ENCODE measurements at regions not wholly inside any gene's neighbourhood (a gene's known extent, or its start where the extent isn't known, plus 50 kb on each side); places are given as distances from the start of the nearest gene placed in this dataset.

DNA sequence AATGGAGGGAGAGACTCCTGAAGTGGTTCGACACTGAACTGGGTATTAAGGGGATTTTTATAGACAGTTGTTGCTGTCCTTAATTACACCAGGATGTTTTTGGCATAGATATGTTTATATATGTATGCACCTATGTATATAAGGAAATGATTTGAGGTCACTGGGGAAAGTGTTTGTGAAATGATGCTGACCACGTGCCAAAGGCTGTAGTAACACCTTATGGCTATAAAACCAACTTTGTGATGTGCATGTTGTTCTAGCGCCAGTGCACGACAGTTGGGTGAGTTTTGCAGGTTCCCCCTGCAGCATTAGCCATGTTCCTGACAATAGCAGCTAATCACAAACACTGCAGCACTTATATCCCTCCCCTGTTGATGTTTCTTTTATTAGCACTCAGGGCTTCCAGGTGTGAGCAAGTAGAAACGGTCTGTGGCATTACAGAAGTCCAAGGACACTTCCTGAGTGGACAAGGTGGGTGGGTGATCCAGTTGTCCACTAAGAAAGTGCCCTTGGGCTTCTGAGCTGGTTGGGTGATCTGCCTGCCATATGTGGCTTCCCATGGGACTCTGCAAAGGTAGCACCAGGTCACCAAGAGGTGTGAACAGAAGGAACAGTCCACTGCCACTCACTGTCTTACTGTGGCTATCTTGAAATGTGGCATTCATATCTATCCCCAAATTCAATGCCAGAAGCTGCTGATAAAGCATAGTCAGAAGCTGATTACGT, 63.0 kb upstream of the RBM24 start:
- H3K4ac ChIP-seq (ENCODE audit: low read depth, low read length), result no peak overlapping the region
- no peak overlapping the region for H2BK15ac ChIP-seq (ENCODE audit: low read depth, low read length)
- Mint-ChIP-seq H3K4me3 (no peak overlapping the region), H3K9me3 (peaks cover 12 to 14% of the 10 kb centered on the region in 2 experiments), H3K27me3 (ENCODE audit: low read depth) (no peaks in the 10 kb centered on the region), H3K4me1 (no peaks in the 10 kb centered on the region), H3K36me3 (ENCODE audit: insufficient read depth in 1 of 3, low read depth in 3 of 3) (peaks cover 0 to 6% (median 1%) of the 10 kb centered on the region in 3 experiments; a peak in 4 of 7 replicates), H3K27ac (no peak overlapping the region)
- H3K23me2 ChIP-seq (ENCODE audit: insufficient read length, low read depth, low read length, poor library complexity, severe bottlenecking), result no peaks in the 10 kb centered on the region
- no peak overlapping the region for H3K4me2 ChIP-seq (ENCODE audit: insufficient read depth, insufficient read length, low read length)
- no peak overlapping the region for H2BK20ac ChIP-seq (ENCODE audit: low read depth, low read length, poor library complexity, severe bottlenecking)
- no peaks in the 10 kb centered on the region for H3K27me3 ChIP-seq (ENCODE audit: insufficient read depth, low read length)
- H4K91ac ChIP-seq (ENCODE audit: insufficient read length, low read depth, low read length), result no peak overlapping the region
- H3K79me1 ChIP-seq (ENCODE audit: insufficient read depth, low read depth, low read length, poor library complexity, severe bottlenecking), result no peaks in the 10 kb centered on the region
- no peak overlapping the region for H2AFZ ChIP-seq (ENCODE audit: low read length)
- TF ChIP-seq, protein P1, sequence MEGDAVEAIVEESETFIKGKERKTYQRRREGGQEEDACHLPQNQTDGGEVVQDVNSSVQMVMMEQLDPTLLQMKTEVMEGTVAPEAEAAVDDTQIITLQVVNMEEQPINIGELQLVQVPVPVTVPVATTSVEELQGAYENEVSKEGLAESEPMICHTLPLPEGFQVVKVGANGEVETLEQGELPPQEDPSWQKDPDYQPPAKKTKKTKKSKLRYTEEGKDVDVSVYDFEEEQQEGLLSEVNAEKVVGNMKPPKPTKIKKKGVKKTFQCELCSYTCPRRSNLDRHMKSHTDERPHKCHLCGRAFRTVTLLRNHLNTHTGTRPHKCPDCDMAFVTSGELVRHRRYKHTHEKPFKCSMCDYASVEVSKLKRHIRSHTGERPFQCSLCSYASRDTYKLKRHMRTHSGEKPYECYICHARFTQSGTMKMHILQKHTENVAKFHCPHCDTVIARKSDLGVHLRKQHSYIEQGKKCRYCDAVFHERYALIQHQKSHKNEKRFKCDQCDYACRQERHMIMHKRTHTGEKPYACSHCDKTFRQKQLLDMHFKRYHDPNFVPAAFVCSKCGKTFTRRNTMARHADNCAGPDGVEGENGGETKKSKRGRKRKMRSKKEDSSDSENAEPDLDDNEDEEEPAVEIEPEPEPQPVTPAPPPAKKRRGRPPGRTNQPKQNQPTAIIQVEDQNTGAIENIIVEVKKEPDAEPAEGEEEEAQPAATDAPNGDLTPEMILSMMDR (conservative IDR thresholded peaks at IDR 0.05), result no peak
- no peak overlapping the region for H2AK5ac ChIP-seq (ENCODE audit: insufficient read length, low read length)
- no peaks in the 10 kb centered on the region for H3K79me2 ChIP-seq (ENCODE audit: insufficient read depth, low read length)
- no peak overlapping the region for H2BK120ac ChIP-seq (ENCODE audit: low read depth, low read length, poor library complexity, severe bottlenecking)
- H2BK5ac ChIP-seq (ENCODE audit: insufficient read length, low read length), result no peak overlapping the region
- H3K23ac ChIP-seq (ENCODE audit: insufficient read length, low read depth, low read length), result no peak overlapping the region
- no CpG with 5 or more reads among the region's 6 CpGs for WGBS (ENCODE audit: extremely low coverage, insufficient read length, low lambda C conversion rate)
- H4K5ac ChIP-seq (ENCODE audit: insufficient read length, low read depth, low read length), result no peak overlapping the region
- no peaks in the 10 kb centered on the region for H3K9me3 ChIP-seq (ENCODE audit: control insufficient read depth, low read depth, low read length)
- H3K18ac ChIP-seq (ENCODE audit: insufficient read length, low read depth, low read length), result no peak overlapping the region
- H4K20me1 ChIP-seq (ENCODE audit: control insufficient read depth, insufficient read depth, insufficient read length), result no peaks in the 10 kb centered on the region
- H3K14ac ChIP-seq (ENCODE audit: insufficient read depth, low read length), result no peak overlapping the region
- no peak for DNase-seq
- H3K56ac ChIP-seq (ENCODE audit: insufficient read length, low read depth, low read length), result no peak overlapping the region
- H3K9ac ChIP-seq (ENCODE audit: extremely low read depth, insufficient read length, low read length), result no peak overlapping the region
- H3K27ac ChIP-seq (ENCODE audit: insufficient read length, low read depth, low read length), result no peak overlapping the region
- H4K8ac ChIP-seq (replicated peaks; ENCODE audit: insufficient read length, low read depth, low read length), result no peak overlapping the region
- H3T11ph ChIP-seq (ENCODE audit: low read length), result no peak overlapping the region
- H2BK12ac ChIP-seq (ENCODE audit: insufficient read length, low read depth, low read length), result no peak overlapping the region
- H3K4me1 ChIP-seq (ENCODE audit: insufficient read depth, low read length), result no peaks in the 10 kb centered on the region

Data from H9 (cell line).